Activated CD4-positive, alpha-beta T cell treated with anti-CD3 and anti-CD28 coated beads, Interleukin-2, amount 10 ng/mL, durations not matched to agents 7 days and 5 days (primary cell): ENCODE measurements at regions not wholly inside any gene's neighbourhood (a gene's known extent, or its start where the extent isn't known, plus 50 kb on each side); places are given as distances from the start of the nearest gene placed in this dataset.
"Not testable (repeated sequence)": the region's sequence is repeated elsewhere in the genome, so short reads cannot be mapped to it uniquely, and the experiment has no call there.

Experiments used
- CTCF ChIA-PET: fragments of 350-600 bp; sonication (Branson Sonifier 250); formaldehyde crosslinking; loops from one replicate; lab custom pipeline; 2021; ENCODE audit warnings: antibody characterized with exemption; lab: Charles Lee
- POLR2A ChIA-PET: fragments of 350-600 bp; sonication (Branson Sonifier 250); formaldehyde crosslinking; loops from one replicate; lab custom pipeline; 2021; ENCODE audit warnings: antibody characterized with exemption; lab: Charles Lee
- DNase-seq: peaks from one replicate; pipeline ENCODE4 v3.0.0-alpha.2; 2020
- H3K27ac Mint-ChIP-seq: one replicate; pipeline ENCODE4 v1.8.0; 2021; ENCODE audit warnings: mild to moderate bottlenecking, moderate library complexity, mixed read lengths
- H3K27me3 Mint-ChIP-seq: one replicate; pipeline ENCODE4 v1.8.0; 2021; ENCODE audit warnings: mixed read lengths
- H3K36me3 Mint-ChIP-seq: one replicate; pipeline ENCODE4 v1.8.0; 2021; ENCODE audit warnings: low read depth, mixed read lengths
- H3K4me1 Mint-ChIP-seq: one replicate; pipeline ENCODE4 v1.8.0; 2021; ENCODE audit warnings: mixed read lengths
- H3K4me3 Mint-ChIP-seq: one replicate; pipeline ENCODE4 v1.8.0; 2021; ENCODE audit warnings: mild to moderate bottlenecking, moderate library complexity, mixed read lengths
- H3K9me3 Mint-ChIP-seq: one replicate; pipeline ENCODE4 v1.8.0; 2021; ENCODE audit warnings: mixed read lengths

- H3K9me3 Mint-ChIP-seq, H3K27me3 Mint-ChIP-seq, H3K4me3 Mint-ChIP-seq, CTCF ChIA-PET, POLR2A ChIA-PET, H3K27ac Mint-ChIP-seq, H3K36me3 Mint-ChIP-seq, DNase-seq, H3K4me1 Mint-ChIP-seq: not testable (repeated sequence)
Observed at GRCh38 chr1:83039091-83039490, 959.8 kb downstream of the TTLL7 start.

- DNase-seq = no peak
- ChIA-PET CTCF (no interaction called here), POLR2A (no interaction called here)
- Mint-ChIP-seq H3K4me3 (no peak overlapping the region), H3K4me1 (no peaks in the 10 kb centered on the region), H3K27ac (no peak overlapping the region), H3K36me3 (no peaks in the 10 kb centered on the region), H3K27me3 (no peaks in the 10 kb centered on the region), H3K9me3 (peaks cover 7% of the 10 kb centered on the region)
Observed at GRCh38 chr1:83034851-83035250, 964.1 kb downstream of the TTLL7 start.

- H3K4me1 Mint-ChIP-seq = no peaks in the 10 kb centered on the region
- CTCF ChIA-PET = no interaction called here
- H3K36me3 Mint-ChIP-seq = no peaks in the 10 kb centered on the region
- no peak overlapping the region for H3K4me3 Mint-ChIP-seq
- no peak for DNase-seq
- H3K9me3 Mint-ChIP-seq = peaks cover 7% of the 10 kb centered on the region
- POLR2A ChIA-PET = no interaction called here
- H3K27ac Mint-ChIP-seq = no peak overlapping the region
- H3K27me3 Mint-ChIP-seq = no peaks in the 10 kb centered on the region
Observed at GRCh38 chr1:83033682-83034081, 965.2 kb downstream of the TTLL7 start.

GRCh38 chr1:83029916-83030315 lies 969.0 kb downstream of the TTLL7 start:
- POLR2A ChIA-PET = no interaction called here
- CTCF ChIA-PET = interaction anchor here (0.6 kb wide), 1 partner anchor 10 kb away, joined by 3 read pairs; no protein-coding TSS in a partner anchor
- peaks cover 5% of the 10 kb centered on the region for H3K4me1 Mint-ChIP-seq
- peaks cover 3% of the 10 kb centered on the region for H3K9me3 Mint-ChIP-seq
- no peaks in the 10 kb centered on the region for H3K36me3 Mint-ChIP-seq
- H3K4me3 Mint-ChIP-seq = no peak overlapping the region
- no peaks in the 10 kb centered on the region for H3K27me3 Mint-ChIP-seq
- H3K27ac Mint-ChIP-seq = no peak overlapping the region
- no peak for DNase-seq

GRCh38 chr1:83029050-83029449 lies 969.9 kb downstream of the TTLL7 start:
- no peak for DNase-seq
- H3K9me3 Mint-ChIP-seq = peaks cover 3% of the 10 kb centered on the region
- no peak overlapping the region for H3K27ac Mint-ChIP-seq
- no peaks in the 10 kb centered on the region for H3K36me3 Mint-ChIP-seq
- ChIA-PET CTCF (no interaction called here), POLR2A (no interaction called here)
- no peak overlapping the region for H3K4me3 Mint-ChIP-seq
- H3K4me1 Mint-ChIP-seq = peaks cover 5% of the 10 kb centered on the region
- H3K27me3 Mint-ChIP-seq = no peaks in the 10 kb centered on the region

GRCh38 chr1:83028467-83028866 lies 970.5 kb downstream of the TTLL7 start:
- Mint-ChIP-seq H3K4me1 (peaks cover 5% of the 10 kb centered on the region), H3K4me3 (no peak overlapping the region), H3K27ac (no peak overlapping the region), H3K9me3 (peaks cover 3% of the 10 kb centered on the region), H3K27me3 (no peaks in the 10 kb centered on the region), H3K36me3 (no peaks in the 10 kb centered on the region)
- DNase-seq = no peak
- CTCF ChIA-PET = no interaction called here
- POLR2A ChIA-PET = no interaction called here

- Mint-ChIP-seq H3K9me3 (peaks cover 3% of the 10 kb centered on the region), H3K27ac (no peak overlapping the region), H3K4me1 (peaks cover 5% of the 10 kb centered on the region), H3K4me3 (no peak overlapping the region), H3K27me3 (no peaks in the 10 kb centered on the region), H3K36me3 (no peaks in the 10 kb centered on the region)
- no peak for DNase-seq
- ChIA-PET CTCF (no interaction called here), POLR2A (no interaction called here)
Observed at GRCh38 chr1:83027511-83027910, 971.4 kb downstream of the TTLL7 start.

GRCh38 chr1:83026745-83027144 lies 972.2 kb downstream of the TTLL7 start:
- no peaks in the 10 kb centered on the region for H3K36me3 Mint-ChIP-seq
- H3K4me1 Mint-ChIP-seq = peaks cover 5% of the 10 kb centered on the region
- DNase-seq = no peak
- H3K27ac Mint-ChIP-seq = no peak overlapping the region
- no peaks in the 10 kb centered on the region for H3K27me3 Mint-ChIP-seq
- peaks cover 3% of the 10 kb centered on the region for H3K9me3 Mint-ChIP-seq
- POLR2A ChIA-PET = no interaction called here
- CTCF ChIA-PET = no interaction called here
- no peak overlapping the region for H3K4me3 Mint-ChIP-seq

- no peak for DNase-seq
- H3K4me1 Mint-ChIP-seq = peaks cover 5% of the 10 kb centered on the region
- no peak overlapping the region for H3K4me3 Mint-ChIP-seq
- no peaks in the 10 kb centered on the region for H3K27me3 Mint-ChIP-seq
- POLR2A ChIA-PET = no interaction called here
- no peaks in the 10 kb centered on the region for H3K36me3 Mint-ChIP-seq
- H3K9me3 Mint-ChIP-seq = peaks cover 5% of the 10 kb centered on the region
- no peak overlapping the region for H3K27ac Mint-ChIP-seq
- CTCF ChIA-PET = no interaction called here
Observed at GRCh38 chr1:83024251-83024767, 974.6 kb downstream of the TTLL7 start.

- DNase-seq = no peak
- Mint-ChIP-seq H3K9me3 (peaks cover 5% of the 10 kb centered on the region), H3K4me1 (peaks cover 5% of the 10 kb centered on the region), H3K36me3 (no peaks in the 10 kb centered on the region), H3K27me3 (no peaks in the 10 kb centered on the region), H3K4me3 (no peak overlapping the region), H3K27ac (no peak overlapping the region)
- ChIA-PET POLR2A (no interaction called here), CTCF (no interaction called here)
Observed at GRCh38 chr1:83023212-83023611, 975.7 kb downstream of the TTLL7 start.

GRCh38 chr1:83022206-83022605 lies 976.7 kb downstream of the TTLL7 start:
- H3K4me3 Mint-ChIP-seq = no peak overlapping the region
- peaks cover 5% of the 10 kb centered on the region for H3K9me3 Mint-ChIP-seq
- CTCF ChIA-PET = interaction anchor here (0.6 kb wide), 1 partner anchor 18 kb away, joined by 3 read pairs; no protein-coding TSS in a partner anchor
- no peaks in the 10 kb centered on the region for H3K27me3 Mint-ChIP-seq
- H3K27ac Mint-ChIP-seq = no peak overlapping the region
- no peak for DNase-seq
- H3K36me3 Mint-ChIP-seq = no peaks in the 10 kb centered on the region
- POLR2A ChIA-PET = no interaction called here
- H3K4me1 Mint-ChIP-seq = peaks cover 5% of the 10 kb centered on the region

- no peaks in the 10 kb centered on the region for H3K36me3 Mint-ChIP-seq
- no peaks in the 10 kb centered on the region for H3K4me1 Mint-ChIP-seq
- no peak overlapping the region for H3K4me3 Mint-ChIP-seq
- H3K9me3 Mint-ChIP-seq = peaks cover 5% of the 10 kb centered on the region
- ChIA-PET CTCF (no interaction called here), POLR2A (no interaction called here)
- no peak for DNase-seq
- H3K27ac Mint-ChIP-seq = no peak overlapping the region
- no peaks in the 10 kb centered on the region for H3K27me3 Mint-ChIP-seq
Observed at GRCh38 chr1:83017701-83018100, 981.2 kb downstream of the TTLL7 start.

GRCh38 chr1:83017276-83017675 lies 981.7 kb downstream of the TTLL7 start:
- H3K9me3 Mint-ChIP-seq = peaks cover 5% of the 10 kb centered on the region
- no peaks in the 10 kb centered on the region for H3K27me3 Mint-ChIP-seq
- ChIA-PET CTCF (no interaction called here), POLR2A (no interaction called here)
- H3K4me3 Mint-ChIP-seq = no peak overlapping the region
- H3K4me1 Mint-ChIP-seq = no peaks in the 10 kb centered on the region
- no peaks in the 10 kb centered on the region for H3K36me3 Mint-ChIP-seq
- no peak overlapping the region for H3K27ac Mint-ChIP-seq
- DNase-seq = no peak

GRCh38 chr1:83016354-83016849 lies 982.5 kb downstream of the TTLL7 start:
- H3K27ac Mint-ChIP-seq = no peak overlapping the region
- H3K27me3 Mint-ChIP-seq = no peaks in the 10 kb centered on the region
- CTCF ChIA-PET = no interaction called here

More at GRCh38 chr1:83016354-83016849, 982.5 kb downstream of the TTLL7 start:
- H3K4me1 Mint-ChIP-seq = no peaks in the 10 kb centered on the region
- no peak for DNase-seq
- peaks cover 5% of the 10 kb centered on the region for H3K9me3 Mint-ChIP-seq
- no peak overlapping the region for H3K4me3 Mint-ChIP-seq
- H3K36me3 Mint-ChIP-seq = no peaks in the 10 kb centered on the region
- POLR2A ChIA-PET = no interaction called here
